ENCODE measurements at regions not wholly inside any gene's neighbourhood (a gene's known extent, or its start where the extent isn't known, plus 50 kb on each side); places are given as distances from the start of the nearest gene placed in this dataset.

GRCh38 chr15:31893780-31894179, 136.5 kb upstream of the CHRNA7 start:
- TF ChIP-seq ADNP (CRISPR knock-in tag; IDR thresholded peaks at IDR 0.05): no peak
- TF ChIP-seq CTCF (CRISPR knock-in tag; IDR thresholded peaks at IDR 0.05): no peak
- TF ChIP-seq GMEB1 (CRISPR knock-in tag; IDR thresholded peaks at IDR 0.05; ENCODE audit: borderline replicate concordance): no peak

All from HepG2 (cell line).